GM12873 (cell line): ENCODE measurements at regions not wholly inside any gene's neighbourhood (a gene's known extent, or its start where the extent isn't known, plus 50 kb on each side); places are given as distances from the start of the nearest gene placed in this dataset.

Experiments used
- CTCF ChIP-seq: IDR thresholded peaks from 2 replicates; pipeline ENCODE4 v1.5.1; 2012; ENCODE audit warnings: low read depth, mild to moderate bottlenecking, moderate library complexity, low read length, control low read depth; ENCODE audit not compliant: insufficient read depth; ENCODE audit errors: missing control alignments

GRCh38 chr5:120982351-120982750, 518.3 kb downstream of the PRR16 start:
- TF ChIP-seq CTCF: no peak

- no peak for TF ChIP-seq CTCF
Measured at GRCh38 chr5:120985526-120985925, 521.4 kb downstream of the PRR16 start.

GRCh38 chr5:120988491-120988890, 524.4 kb downstream of the PRR16 start:
- TF ChIP-seq CTCF: no peak

GRCh38 chr5:120988941-120989340, 524.8 kb downstream of the PRR16 start:
- no peak for TF ChIP-seq CTCF

GRCh38 chr5:120991569-120991968, 527.5 kb downstream of the PRR16 start:
- no peak for TF ChIP-seq CTCF

- no peak for TF ChIP-seq CTCF
Measured at GRCh38 chr5:120994112-120994511, 530.0 kb downstream of the PRR16 start.

GRCh38 chr5:120999550-120999949, 535.5 kb downstream of the PRR16 start:
- no peak for TF ChIP-seq CTCF
